Lower leg skin (tissue), 4 donors: ENCODE measurements at regions not wholly inside any gene's neighbourhood (a gene's known extent, or its start where the extent isn't known, plus 50 kb on each side); places are given as distances from the start of the nearest gene placed in this dataset.

Experiments used
- DNase-seq, 2 donors: peaks; one replicate each; pipeline ENCODE4 v3.0.0-alpha.2; 2019; ENCODE audit warnings: low spot score in 2 of 2
- H3K4me3 ChIP-seq: fragments of 200-600 bp; sonication (generic); 2 replicates; pipeline ENCODE4 v1.5.1; 2017; ENCODE audit warnings: mild to moderate bottlenecking, low read depth; ENCODE audit not compliant: poor library complexity, severe bottlenecking
- POLR2A ChIP-seq, 2 donors: fragments of 450-650 bp; IDR thresholded peaks; one replicate each; pipeline ENCODE4 v1.6.1; 2016 to 2017; ENCODE audit warnings: antibody characterized with exemption in 2 of 2, mild to moderate bottlenecking in 1 of 2, moderate library complexity in 1 of 2
- WGBS, 2 donors: methylation state at CpG; one replicate each; pipeline ENCODE4 v1.1.5; 2018; 5-methylcytosine and 5-hydroxymethylcytosine counted together
- intact Hi-C: fragments of 100-400 bp; cut with DNase I; formaldehyde crosslinking; loops from one replicate; pipeline ENCODE4 v1.15.0; 2023; ENCODE audit warnings: low total_unique reads
- TF ChIP-seq, protein P1 (sequence below), 3 donors: fragments of 450-650 bp; IDR thresholded peaks; one replicate each; pipeline ENCODE4 v1.5.1; 2016; ENCODE audit warnings: antibody characterized with exemption in 3 of 3, mild to moderate bottlenecking in 3 of 3, moderate library complexity in 2 of 3

DNA sequence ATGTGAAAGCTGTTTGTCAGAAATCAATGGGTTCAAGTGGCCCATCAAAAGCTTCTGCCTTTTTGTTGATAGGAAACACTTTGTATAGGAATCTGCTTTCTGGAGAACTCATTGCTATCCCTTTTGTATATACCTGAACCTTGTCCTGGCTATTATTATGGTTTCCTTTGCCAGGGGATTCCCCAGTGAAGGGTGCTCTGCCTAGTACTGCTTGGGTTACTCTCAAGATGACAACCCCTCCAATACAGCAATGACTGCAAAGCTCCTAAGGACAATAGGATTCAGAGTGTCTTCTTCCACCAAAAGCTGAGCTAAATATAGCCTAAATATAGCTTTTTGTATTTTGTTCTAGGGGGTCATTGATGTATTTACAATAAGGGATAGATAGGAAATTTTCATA is 54.0 kb upstream of the PTPRK start:
- DNase-seq: no peak
- intact Hi-C loops: no loop called here
- no peak overlapping the region for H3K4me3 ChIP-seq
- TF ChIP-seq, protein P1, sequence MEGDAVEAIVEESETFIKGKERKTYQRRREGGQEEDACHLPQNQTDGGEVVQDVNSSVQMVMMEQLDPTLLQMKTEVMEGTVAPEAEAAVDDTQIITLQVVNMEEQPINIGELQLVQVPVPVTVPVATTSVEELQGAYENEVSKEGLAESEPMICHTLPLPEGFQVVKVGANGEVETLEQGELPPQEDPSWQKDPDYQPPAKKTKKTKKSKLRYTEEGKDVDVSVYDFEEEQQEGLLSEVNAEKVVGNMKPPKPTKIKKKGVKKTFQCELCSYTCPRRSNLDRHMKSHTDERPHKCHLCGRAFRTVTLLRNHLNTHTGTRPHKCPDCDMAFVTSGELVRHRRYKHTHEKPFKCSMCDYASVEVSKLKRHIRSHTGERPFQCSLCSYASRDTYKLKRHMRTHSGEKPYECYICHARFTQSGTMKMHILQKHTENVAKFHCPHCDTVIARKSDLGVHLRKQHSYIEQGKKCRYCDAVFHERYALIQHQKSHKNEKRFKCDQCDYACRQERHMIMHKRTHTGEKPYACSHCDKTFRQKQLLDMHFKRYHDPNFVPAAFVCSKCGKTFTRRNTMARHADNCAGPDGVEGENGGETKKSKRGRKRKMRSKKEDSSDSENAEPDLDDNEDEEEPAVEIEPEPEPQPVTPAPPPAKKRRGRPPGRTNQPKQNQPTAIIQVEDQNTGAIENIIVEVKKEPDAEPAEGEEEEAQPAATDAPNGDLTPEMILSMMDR (IDR thresholded peaks at IDR 0.05): no peak
- TF ChIP-seq POLR2A (IDR thresholded peaks at IDR 0.05): no peak

DNA sequence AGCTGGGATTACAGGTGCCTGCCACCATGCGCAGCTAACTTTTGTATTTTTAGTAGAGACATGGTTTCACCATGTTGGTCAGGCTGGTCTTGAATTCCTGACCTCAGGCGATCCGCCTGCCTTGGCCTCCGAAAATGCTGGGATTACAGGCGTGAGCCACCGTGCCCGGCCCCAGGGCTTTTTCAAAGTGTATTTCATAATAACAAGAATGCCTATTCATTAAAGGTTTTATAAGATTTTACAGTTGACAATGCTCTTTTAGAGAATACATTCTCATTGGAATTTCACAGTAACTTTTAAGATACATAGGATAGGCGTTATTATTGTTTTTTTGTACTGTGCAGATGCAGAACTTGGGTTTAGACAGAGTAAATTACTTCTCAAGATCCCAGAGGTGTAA is 52.6 kb upstream of the PTPRK start:
- no peak for DNase-seq
- no peak overlapping the region for H3K4me3 ChIP-seq
- TF ChIP-seq, protein P1 (IDR thresholded peaks at IDR 0.05): no peak
- TF ChIP-seq POLR2A (IDR thresholded peaks at IDR 0.05): no peak
- WGBS, 2 donors: 72 to 88% methylated on average over 8 of the region's 8 CpGs
- intact Hi-C loops: no loop called here

DNA sequence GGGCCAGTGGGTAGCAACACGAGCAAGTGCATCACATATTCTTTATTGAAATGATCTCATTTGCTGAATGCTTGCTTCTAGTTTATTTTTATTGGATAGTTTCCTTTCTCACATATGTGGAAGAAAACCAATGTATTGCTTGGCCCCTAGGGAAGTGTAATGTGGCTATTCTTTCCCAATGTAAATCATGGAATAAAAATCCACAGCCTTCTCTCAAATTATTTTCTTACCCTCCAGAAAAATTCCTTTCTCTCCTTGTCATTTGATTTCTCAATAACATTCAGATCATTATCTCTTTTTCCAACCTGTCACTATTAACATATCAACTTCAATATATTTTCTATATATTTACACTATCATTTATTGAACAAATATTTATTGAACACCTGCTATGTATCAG is 51.9 kb upstream of the PTPRK start:
- intact Hi-C loops: no loop called here
- 78 to 86% methylated on average over 1 of the region's 1 CpG for WGBS, 2 donors
- no peak for TF ChIP-seq POLR2A (IDR thresholded peaks at IDR 0.05)
- TF ChIP-seq, protein P1 (IDR thresholded peaks at IDR 0.05): no peak
- no peak overlapping the region for H3K4me3 ChIP-seq
- no peak for DNase-seq

DNA sequence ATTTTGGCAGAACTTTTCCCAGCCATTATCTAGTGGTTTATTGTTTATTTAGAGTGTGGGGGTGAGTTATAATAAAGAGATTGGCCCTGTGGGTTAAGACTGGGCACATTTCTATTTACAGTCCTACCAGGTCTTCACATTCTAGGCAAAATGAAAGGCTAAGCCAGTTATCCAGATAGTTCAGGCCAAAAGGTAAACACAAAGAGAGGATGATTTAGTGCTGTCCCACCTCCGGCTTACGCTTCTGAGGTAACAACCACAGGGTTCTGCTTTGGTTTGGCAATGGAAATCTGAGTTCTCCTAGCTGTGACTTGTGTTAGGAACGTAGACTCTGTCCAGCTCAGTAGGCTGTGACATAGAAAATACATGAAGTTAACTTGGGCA is 50.3 kb upstream of the PTPRK start:
- no peak for DNase-seq
- intact Hi-C loops: no loop called here
- WGBS, 2 donors: 50 to 65% methylated on average over 3 of the region's 3 CpGs
- no peak overlapping the region for H3K4me3 ChIP-seq
- no peak for TF ChIP-seq POLR2A (IDR thresholded peaks at IDR 0.05)

DNA sequence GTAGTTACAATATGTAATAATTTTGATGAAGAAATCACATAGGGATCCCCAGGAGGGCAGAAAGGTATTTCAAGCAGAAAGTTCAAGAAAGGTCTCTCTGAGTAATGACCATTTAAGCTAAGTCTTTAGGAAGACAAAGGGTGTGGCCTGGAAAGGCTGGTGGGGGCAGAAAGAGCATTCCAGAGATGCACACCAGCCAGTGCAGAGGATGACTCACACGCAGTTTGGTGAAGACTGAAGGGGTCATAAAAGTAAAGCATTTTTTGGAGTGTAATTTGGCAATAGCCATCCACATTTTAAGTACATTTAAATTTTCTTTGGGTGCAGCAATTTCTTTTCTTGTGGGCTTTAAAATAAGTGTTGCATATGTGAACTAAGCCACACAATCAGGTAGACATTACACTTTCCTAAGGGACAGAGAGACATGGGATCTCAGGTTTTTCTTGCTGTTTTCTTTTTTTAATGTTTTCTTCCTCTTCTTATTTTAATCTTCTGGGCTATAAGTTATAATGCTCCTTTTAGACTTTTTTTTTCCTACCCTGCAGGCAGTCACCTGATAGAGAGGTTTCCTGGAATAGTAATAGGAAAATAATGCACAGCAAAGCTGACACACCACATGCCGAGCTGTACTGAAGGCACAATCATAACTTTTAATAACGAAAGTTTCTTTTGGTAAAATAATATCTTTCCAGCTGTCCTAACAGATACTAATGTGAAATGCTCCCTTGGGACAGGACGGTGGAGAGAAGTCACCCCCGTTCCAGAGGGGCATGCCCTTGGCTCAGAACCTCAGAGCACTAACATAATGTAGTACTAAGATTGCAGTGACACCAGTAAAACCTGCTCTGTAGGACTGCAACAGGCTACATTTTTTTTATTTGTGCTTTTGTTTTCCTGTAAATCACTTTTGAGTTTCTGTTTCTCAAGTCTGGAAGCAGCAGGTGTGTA is 49.6 kb upstream of the PTPRK start:
- no peak for DNase-seq

More for the DNA sequence above, 49.6 kb upstream of the PTPRK start:
- no peak for TF ChIP-seq POLR2A (IDR thresholded peaks at IDR 0.05)
- TF ChIP-seq, protein P1 (IDR thresholded peaks at IDR 0.05): no peak
- H3K4me3 ChIP-seq: no peak overlapping the region
- intact Hi-C loops: no loop called here
- 26 to 30% methylated on average over 5 of the region's 5 CpGs for WGBS, 2 donors
